GM06990 (cell line): ENCODE measurements at regions not wholly inside any gene's neighbourhood (a gene's known extent, or its start where the extent isn't known, plus 50 kb on each side); places are given as distances from the start of the nearest gene placed in this dataset.

Experiments
- DNase-seq: peaks from one replicate; pipeline ENCODE4 v3.0.0-alpha.2; 2011; ENCODE audit not compliant: insufficient read length; ENCODE audit errors: extremely low read depth
- H3K27me3 ChIP-seq: replicated peaks from 2 replicates; pipeline ENCODE4 v1.6.0; 2011; ENCODE audit warnings: low read length; ENCODE audit not compliant: control insufficient read depth, insufficient read depth
- H3K36me3 ChIP-seq: 2 replicates; pipeline ENCODE4 v1.5.1; 2011; ENCODE audit warnings: low read length; ENCODE audit not compliant: control insufficient read depth, insufficient read depth
- H3K4me3 ChIP-seq: replicated peaks from 2 replicates; pipeline ENCODE4 v1.5.1; 2011; ENCODE audit warnings: low read depth, mild to moderate bottlenecking, control low read depth, low read length
- TF ChIP-seq, protein P1 (sequence below): IDR thresholded peaks from 2 replicates; pipeline ENCODE4 v1.5.1; 2011; ENCODE audit warnings: low read length, control low read depth, mild to moderate bottlenecking, inconsistent platforms; ENCODE audit not compliant: insufficient read depth, poor library complexity, severe bottlenecking

DNA sequence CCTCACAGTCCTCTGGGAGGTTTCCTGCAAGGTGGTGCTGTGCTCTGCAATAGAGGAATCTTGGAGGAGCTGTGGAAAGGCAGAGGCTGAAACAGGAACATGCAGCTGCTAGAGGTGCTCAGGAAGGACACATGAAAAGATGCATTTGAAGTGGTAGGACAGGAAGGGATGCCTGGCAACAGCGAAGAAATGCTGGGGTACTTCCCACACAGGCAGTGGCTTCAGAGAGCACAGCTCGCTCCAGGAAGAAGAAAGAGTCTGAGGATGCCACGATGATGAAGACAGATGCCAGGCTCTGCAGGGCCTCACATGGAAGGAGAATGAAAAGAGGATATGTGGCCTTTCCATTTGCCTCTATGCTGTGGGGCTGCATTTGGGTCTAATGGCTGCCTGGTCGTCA lies 77.0 kb upstream of the TMEM72 start:
- Histone ChIP-seq H3K36me3 (no peaks in the 10 kb centered on the region), H3K4me3 (no peak overlapping the region), H3K27me3 (no peaks in the 10 kb centered on the region; the same call in 1 of the 2 replicates)
- TF ChIP-seq, protein P1, sequence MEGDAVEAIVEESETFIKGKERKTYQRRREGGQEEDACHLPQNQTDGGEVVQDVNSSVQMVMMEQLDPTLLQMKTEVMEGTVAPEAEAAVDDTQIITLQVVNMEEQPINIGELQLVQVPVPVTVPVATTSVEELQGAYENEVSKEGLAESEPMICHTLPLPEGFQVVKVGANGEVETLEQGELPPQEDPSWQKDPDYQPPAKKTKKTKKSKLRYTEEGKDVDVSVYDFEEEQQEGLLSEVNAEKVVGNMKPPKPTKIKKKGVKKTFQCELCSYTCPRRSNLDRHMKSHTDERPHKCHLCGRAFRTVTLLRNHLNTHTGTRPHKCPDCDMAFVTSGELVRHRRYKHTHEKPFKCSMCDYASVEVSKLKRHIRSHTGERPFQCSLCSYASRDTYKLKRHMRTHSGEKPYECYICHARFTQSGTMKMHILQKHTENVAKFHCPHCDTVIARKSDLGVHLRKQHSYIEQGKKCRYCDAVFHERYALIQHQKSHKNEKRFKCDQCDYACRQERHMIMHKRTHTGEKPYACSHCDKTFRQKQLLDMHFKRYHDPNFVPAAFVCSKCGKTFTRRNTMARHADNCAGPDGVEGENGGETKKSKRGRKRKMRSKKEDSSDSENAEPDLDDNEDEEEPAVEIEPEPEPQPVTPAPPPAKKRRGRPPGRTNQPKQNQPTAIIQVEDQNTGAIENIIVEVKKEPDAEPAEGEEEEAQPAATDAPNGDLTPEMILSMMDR, result no peak
- DNase-seq, result no peak

DNA sequence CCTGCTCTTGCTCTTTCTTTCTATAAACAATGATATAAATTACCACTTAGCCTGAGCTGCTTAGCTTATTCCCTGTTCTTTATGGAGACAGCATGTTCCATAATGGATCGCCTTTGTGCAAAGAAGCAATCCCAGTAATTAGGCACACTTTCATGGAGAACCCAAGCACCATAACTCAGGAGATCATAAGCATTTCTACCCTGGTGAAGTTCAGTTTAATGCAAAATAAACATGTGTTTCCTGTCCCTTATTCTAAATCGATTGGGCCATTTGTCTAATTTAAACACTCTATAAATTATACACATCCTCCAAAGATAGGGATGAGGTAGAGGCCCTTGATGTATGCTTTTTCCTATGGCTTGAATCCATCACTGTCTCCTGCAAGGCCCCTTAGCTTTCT lies 75.8 kb upstream of the TMEM72 start:
- Histone ChIP-seq H3K27me3 (no peaks in the 10 kb centered on the region; the same call in 1 of the 2 replicates), H3K36me3 (no peaks in the 10 kb centered on the region), H3K4me3 (no peak overlapping the region)
- no peak for DNase-seq
- TF ChIP-seq, protein P1, result no peak

DNA sequence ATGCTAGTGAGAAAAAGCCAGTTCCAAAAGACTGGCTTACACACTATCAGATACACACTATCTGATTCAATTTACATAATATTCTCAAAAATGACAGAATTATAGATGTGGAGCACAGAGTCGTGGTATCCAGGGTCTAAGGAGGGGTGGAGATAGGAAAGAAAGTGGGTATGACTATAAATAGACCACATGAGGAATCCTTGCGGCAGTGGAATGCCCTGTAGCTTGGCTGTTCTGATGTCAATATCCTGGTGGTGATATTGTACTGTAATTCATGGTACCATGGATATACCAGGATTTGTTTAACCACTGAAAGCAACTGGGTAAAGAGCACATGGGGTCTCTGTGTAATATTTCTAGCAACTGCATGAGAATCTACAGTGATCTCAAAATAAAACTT lies 67.7 kb upstream of the TMEM72 start:
- TF ChIP-seq, protein P1, result no peak
- no peaks in the 10 kb centered on the region for H3K27me3 ChIP-seq
- H3K36me3 ChIP-seq, result no peaks in the 10 kb centered on the region
- H3K4me3 ChIP-seq, result no peak overlapping the region
- no peak for DNase-seq

DNA sequence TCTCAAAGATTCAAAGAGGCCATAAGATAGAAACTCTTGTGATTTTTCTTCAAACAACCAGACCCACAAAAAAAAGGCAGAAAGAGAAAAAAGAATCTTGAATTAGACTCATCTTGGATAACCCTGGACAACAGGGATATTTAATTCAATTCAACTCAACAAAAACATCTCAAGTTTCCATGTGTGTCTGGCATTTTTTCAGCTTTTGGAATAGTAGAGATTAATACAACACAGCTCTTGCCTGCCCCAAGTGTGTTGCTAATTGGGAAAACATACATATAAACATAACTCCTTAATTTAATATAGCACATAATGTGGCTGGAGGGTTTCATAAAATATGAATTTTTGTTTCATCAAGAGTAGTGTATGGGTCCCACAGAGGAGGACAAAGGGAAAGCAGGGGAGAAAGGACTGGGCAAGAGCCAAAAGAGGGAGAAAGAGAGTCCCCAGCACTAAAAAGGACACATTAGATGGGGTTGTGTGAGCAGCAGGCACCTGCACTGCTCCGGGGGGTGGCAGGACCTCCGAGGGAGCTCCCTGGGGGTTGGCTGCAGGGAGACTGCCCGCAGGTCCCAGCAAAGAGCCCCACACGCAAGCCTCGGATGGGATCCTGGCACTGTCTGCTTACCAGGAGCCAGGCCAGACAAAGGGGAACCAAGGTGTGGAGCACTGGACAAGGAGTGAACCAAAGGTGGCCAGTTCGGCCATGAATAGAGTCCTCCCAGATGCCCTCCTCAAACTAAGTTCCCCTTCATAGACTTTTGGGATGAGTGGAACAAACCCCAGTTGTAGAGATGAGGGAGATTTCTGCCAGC lies 65.6 kb upstream of the TMEM72 start:
- TF ChIP-seq, protein P1, result no peak
- Histone ChIP-seq H3K36me3 (no peaks in the 10 kb centered on the region), H3K4me3 (no peak overlapping the region), H3K27me3 (no peaks in the 10 kb centered on the region; the same call in 1 of the 2 replicates)
- DNase-seq, result no peak

DNA sequence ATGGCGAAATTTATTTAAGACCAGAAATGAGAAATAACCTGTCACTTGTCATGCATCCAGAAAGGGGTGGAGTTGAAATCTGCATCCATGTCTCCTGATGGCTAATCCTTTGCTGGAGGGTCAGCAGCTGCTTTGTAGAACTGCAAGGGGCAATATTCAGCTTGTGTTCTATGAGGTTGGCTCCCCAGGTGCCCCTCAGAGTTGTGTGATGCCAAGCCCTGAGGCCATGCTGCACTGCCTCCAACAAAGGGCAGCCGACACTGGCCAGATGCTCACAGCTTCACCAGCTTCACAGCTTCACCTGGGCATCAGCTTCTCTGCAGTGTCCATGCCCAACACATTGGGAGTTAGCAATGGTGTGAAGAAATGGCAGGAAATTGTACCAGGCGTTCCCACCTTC lies 64.0 kb upstream of the TMEM72 start:
- TF ChIP-seq, protein P1, result no peak
- Histone ChIP-seq H3K4me3 (no peak overlapping the region), H3K27me3 (no peaks in the 10 kb centered on the region; the same call in 1 of the 2 replicates), H3K36me3 (no peaks in the 10 kb centered on the region)
- no peak for DNase-seq
